ENCODE measurements at regions not wholly inside any gene's neighbourhood (a gene's known extent, or its start where the extent isn't known, plus 50 kb on each side); places are given as distances from the start of the nearest gene placed in this dataset.

- TF ChIP-seq CTCF (IDR thresholded peaks at IDR 0.05; ENCODE audit: insufficient read depth, low read length, poor library complexity, severe bottlenecking) (no peak), EZH2phosphoT487 (conservative IDR thresholded peaks at IDR 0.05; ENCODE audit: low read length) (no peak)
Measured at GRCh38 chr10:107481224-107481623, 316.7 kb upstream of the SORCS1 start.
